ENCODE measurements at regions not wholly inside any gene's neighbourhood (a gene's known extent, or its start where the extent isn't known, plus 50 kb on each side); places are given as distances from the start of the nearest gene placed in this dataset.
A peak's percentile ranks its signal among the peaks of the same experiment; 100 is the strongest.

DNA sequence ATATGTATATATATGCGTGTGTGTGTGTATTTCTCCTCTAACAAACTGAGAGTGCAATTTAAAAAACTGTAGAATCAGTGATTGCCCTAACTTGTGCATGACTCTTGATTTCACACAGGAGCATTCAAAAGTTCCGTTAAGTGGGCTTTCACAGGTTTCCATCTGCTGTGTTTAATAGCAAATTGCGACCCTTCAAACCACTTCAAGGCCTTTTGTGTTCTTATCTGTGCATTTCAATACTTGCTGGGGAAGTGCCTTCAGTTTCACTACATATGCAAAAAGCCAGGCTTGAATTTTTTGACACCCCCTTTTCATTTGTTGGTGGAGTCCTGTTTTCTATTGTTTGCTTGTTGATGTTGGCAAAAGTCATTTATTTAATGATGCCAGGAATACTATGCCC, 158.0 kb downstream of the TM9SF2 start:
- ATAC-seq, result no peak

DNA sequence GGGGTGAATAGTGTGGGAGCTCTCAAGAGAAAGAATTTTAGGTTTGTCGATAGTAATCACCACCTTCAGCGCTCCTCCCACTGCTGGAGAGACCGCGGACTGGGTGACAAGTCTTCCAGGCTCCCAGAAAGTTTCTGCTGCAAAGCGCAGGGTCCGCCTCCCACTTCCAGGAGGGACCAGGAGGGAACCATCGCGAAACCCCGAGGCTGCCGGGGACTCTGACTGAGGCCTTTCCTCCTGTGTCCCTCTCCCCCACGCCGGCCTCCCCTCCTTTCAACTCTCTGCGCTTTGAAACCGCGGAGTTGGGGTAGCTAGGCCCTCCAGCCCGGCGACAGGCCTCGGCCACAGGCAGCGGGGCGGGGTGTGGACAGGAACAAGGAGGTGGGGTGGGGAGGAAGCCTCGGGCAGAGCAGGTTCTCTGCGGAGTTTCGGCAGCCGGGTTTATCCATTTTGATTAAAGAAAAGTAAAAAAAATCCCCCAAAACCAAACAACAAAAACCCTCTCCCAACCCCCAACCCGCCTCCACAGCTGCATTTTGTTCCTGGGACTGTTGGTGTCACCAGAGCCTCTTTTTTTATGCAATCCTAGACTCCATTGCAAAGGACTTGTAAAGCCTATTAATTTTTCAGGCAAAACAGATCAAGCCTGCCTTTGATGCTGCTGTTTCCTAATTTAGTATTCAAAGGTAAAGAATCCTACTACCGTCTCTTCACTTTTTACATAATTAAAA, 157.2 kb downstream of the TM9SF2 start:
- no peak for ATAC-seq

DNA sequence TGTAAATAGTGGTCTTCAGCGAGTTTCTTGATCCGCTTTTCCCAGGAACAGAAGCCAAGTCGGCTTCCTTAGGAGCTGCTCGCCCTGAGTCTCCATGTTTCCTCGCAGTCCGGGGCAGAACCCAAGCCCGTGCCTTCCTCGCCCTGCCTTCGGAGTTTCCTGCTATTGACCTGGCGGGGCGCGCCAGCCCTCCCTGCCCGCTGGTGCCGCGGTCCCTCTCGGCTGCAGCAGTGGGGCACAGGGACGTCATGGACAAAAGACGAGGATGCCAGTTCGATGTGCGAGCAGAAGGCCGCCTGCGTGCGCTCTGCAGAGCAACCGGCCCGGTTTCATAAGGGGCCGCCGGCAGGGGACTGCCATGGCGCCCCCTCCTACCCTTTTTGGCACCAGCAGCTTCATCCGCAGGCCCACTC, 156.6 kb downstream of the TM9SF2 start:
- no peak for ATAC-seq

DNA sequence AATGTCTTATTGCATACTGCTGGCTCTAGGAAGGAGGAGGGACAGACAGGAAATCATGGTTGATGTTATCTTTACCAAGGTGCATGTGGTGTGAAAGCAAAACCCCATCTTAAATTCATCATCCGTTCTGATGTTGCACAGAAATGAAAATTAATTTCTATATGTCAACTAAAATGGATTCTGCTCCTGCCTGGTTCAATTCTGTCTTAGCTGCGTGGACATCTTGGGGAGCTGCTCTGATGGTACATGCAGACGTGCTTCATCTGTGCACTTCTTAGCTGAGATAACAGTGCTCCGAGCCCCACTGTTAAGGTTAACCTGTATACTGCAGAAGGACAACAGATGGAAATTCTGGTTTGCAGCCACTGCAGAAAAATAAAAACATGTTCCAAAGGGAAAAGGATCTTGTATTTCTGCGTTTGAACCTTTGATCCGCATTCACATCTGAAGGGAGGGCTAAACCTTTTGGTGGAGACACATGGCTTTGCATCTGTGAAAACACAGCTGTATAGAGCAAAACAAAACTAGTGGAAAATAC, 155.6 kb downstream of the TM9SF2 start:
- no peak for ATAC-seq

DNA sequence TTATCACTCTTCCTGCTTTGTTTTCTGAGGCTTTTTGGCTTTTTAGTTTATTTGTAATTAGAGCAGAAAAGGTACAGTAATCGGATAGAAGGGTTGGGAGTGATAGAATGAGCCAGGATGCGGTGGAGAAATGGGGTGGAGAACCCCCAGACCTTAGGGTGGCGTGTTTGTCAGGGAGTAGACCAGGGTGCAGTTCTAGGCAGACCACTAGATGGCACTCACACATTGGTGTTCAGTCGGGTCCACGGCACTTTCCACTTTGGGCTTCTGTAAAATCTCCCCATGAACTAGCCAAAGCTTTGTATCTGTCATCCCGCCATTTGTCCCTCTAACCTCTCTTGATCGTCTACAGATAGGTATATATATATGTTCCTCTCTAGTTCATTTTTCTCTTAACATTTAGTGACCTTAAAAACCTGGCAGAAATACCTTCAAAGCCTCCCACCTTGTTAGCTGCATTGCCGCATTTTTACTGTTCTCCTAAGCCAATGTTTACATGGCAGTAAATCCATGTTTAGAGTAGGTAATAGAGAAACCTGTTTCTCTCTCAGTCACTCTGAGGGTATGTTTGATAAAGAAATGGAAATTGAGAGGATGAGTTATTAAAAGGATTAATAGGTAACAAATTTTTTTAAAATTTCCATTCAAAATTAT, 154.9 kb downstream of the TM9SF2 start:
- ATAC-seq, result peak; percentile 78

DNA sequence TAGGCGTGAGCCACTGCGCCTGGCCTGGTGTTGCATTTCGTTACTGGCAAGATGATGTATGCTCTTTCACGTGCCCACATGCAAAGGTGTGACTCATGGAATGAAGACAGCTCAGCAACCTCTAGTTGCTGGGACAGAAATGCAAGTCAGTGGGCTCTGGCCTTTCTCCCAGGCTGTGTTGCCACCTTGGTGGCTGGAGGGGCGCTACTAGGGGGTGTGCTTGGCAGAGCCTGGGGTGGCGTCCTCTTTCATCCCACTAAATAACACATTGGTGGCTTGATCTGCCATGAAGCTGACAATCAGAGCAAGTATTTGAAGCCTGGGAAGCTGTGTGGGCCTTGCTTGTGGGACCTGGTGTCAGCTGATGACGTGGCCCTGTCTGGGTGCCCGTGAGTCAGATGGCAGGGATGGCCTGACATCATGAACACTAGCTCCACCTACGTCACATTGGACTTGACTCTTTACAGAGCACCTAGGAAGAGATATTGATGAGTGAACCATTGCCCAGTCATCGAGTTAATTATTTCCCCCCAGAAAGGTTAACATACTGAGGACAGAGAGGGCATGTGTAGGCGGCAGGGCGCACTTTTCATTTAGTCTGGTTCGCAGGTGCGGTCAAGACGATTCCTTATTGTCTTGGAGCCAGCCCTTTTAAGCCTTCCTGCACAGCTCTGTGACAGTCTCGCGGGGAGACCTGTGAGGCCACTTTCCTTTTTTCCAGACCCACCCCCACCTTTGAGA, 154.2 kb downstream of the TM9SF2 start:
- peak; percentile 93 for ATAC-seq

DNA sequence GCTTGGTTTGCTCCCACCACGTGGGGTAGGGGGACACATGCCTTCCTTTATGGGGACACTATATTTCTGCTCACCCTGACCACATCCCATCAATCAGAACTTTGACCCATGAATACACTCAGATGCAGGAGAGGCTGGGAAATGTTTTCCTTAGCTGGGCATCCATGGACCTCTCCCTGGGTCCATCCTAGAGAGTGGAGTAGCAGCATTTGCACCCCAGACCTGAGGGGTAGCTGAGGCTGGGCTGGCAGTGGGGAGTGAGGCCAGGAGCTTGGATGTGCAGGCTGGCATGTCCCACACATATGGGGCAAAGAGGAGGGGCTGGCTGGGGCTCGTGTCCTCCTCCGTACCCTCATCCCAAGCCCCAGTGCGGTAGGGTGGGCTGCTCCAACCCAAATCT, 152.8 kb downstream of the TM9SF2 start:
- ATAC-seq, result no peak

DNA sequence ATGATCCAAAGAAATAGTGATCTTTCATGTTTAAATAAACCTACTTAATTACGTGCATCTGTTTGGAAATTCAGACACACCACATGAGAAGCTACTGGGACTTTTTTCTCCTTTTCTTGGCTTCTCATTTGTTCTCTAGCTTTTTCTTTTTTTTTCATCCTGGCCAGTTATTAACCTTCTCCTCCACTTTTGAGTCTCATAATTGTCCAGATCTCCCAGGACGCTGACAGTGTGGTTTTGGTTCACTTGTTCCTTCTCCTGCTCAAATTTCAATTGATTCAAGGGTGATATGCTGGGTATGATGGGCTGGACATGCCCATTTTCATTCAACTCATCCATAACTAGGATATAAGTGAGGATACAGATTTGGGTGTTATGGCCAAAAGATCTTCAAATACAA, 152.3 kb downstream of the TM9SF2 start:
- no peak for ATAC-seq

DNA sequence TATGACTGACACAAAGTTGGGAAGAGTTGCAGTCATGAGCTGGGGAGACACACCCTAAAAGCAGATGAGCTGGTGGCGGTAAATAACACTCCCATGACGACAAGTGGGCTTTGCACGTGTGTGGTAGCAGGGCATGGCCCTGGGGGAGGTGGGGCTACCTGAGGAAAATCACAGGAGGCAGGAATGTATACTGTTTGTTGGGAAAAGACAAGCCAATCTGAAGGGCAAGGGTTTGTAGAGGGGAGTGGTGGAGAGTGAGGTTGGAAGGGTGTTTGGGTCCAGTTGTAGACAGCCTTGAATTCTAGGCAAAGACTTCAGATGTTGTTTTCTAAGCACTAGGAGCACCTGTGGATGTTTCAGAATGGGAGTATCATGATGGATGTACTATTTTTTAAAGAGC, 151.6 kb downstream of the TM9SF2 start:
- ATAC-seq, result no peak

DNA sequence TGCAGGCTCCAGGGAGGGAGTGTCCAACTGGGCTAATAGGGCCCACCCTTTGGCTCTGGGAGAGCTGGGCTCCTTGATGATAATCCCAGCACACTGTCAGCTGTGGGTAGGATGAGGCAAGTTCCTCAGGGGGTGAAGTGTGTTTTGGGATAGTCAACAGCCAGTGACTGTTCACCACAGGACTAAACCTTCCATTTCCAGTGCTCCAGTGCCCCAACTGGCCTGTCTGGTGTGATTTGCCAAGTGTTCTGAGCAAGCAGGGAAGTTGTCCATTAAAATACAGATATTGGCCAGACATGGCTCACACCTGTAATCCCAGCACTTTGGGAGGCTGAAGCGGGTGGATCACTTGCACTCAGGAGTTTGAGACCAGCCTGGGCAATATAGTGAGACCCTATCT, 150.9 kb downstream of the TM9SF2 start:
- peak; percentile 51 for ATAC-seq

DNA sequence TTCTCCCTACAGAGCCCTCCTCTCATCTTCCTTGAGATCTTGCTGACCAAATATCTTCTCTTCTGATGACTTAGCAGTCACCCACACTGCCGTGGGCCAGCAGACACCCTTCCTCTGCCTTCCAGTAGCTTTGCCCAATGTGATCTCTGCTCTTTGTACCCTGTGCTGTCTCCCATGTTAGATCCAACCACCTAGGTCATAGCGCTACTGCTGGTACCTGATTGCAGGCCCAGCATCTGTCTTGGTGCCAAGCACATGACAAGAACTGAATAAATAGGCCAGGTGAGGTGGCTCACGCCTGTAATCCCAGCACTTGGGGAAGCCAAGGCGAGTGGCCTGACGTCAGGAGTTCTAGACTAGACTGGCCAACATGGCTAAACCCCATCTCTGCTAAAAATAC, 149.7 kb downstream of the TM9SF2 start:
- no peak for ATAC-seq

DNA sequence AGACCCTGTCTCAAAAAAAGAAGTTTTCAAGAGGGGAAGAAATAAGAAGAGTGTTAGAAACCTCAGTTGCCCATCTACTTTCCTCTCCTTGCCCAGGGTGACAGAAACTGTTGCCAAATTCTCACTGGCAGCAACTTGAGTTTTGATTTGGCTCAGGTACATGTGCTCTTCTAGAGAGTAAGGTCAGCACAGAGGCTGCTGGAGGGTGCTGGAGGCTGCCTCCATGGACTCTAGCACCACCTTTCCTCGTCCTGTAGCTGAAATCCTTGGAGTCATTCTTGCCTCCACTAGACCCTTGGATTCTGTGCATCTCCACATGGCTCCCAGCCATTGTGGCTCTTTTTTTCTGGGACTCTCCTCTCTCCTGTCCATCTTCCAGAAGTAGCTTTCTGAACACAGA, 149.1 kb downstream of the TM9SF2 start:
- ATAC-seq, result no peak

DNA sequence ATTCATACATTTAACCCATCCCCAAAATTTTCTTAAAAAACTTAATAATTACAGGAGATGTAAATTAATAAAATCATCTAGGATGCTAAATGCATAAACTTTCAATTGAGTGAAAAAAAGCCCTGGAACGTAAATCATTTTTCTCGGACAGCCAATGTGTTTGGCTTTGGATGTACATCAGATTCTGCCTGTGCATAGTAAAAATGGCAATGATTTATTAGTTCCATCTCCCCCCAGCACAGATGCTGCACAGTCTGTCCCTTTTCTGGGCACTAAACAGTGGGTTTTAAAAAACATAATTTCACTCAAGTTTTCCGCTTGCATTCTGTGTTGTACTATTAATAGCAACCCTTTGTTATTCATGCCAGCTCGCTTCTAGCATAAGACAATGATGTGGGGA, 147.7 kb downstream of the TM9SF2 start:
- no peak for ATAC-seq

DNA sequence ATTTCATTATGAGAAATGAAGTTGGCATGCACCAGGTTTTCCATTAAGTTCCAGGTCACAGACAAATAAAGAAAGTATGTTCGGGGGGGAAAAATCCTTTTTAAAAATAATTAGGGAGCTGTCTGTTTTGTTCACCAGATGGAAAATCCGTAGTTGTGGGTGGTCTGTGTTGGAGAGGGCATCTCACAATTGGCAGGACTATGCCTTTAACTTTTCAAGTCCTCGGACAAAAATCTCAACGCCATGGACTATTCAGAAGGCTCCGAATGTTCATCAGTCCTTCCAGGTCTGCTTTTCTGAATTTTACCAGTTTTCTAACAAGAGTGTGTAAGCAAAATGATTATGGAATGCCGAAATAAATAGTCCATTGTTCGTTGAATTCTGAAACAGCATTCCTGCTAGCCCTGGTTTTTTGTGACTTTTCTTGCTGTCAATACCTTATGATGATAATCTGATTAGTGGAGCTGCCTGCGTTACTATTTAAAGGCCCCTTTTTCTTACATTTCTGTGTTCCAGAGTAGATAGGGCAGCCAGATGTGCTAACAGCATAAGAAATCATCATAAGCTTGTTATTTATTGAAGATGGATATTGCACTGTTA, 146.9 kb downstream of the TM9SF2 start:
- ATAC-seq, result no peak

DNA sequence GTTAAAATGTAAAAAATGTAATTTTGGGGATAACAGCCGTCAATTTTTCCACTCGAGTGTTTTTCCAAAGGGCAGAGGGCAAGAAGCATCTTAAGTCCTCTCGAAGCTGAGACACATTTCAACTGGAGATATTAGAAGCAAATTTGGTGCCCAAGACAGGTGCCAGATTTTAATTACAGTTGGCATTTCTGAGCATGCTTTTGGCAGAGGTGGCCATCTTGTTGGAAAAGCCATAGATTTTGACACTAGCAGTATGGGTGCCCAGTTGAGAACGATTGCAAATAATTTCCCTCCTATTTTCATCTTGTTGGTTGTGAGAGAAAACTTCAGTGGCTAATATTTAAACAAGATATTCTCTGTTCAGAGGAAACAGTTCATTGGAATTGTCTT, 146.3 kb downstream of the TM9SF2 start:
- no peak for ATAC-seq

DNA sequence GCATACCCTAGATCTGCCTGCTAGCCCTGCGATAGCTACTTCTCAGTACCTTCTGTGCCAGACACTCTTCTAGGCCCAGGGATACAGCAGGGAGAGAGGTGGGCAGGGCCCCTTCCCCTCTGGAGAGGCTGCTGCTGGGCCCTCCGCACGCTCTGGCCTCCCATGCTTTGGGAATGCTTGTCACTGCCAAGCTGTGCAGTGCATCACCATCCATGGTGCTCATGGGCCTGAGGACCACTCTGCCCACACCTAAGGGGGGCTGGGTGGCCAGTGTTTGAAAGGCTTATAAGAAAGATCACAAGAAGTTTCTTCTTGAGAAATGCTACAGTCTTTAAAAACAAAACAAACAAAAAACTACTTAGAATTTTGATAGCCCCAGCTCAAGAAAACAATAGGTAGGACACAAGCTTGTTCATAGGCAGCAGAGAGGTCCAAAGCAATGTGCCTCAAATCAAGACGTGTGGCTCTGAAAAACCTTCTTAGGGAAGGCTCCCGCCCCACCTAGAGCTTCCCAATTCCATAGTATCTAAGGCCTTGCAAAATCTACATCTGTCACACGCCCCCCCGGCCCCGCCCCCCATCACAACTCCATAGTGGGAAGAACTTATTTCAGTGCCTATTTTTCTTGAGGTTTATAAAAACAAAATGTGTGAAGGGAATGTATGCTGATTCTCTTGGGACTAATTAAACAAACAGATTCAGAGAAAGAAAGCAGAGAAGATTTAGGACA, 145.8 kb downstream of the TM9SF2 start:
- ATAC-seq, result no peak

DNA sequence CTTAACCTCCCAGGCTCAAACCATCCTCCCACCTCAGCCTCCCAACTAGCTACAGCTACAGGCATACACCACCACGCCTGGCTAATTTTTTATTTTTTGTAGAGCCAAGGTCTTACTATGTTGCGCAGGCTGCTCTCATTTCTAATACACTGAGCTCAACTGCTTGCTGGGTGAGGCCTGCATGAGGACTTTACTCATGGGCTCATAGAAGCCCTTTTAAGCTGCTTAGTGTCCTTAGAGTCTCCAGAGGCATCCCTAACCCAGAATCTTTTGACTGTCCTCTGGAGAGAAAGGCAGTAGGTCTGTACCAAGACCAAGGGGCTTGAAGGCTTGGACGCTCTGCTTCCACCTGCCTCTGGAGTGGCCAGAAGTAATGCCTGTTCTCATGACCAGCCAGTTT, 141.6 kb downstream of the TM9SF2 start:
- no peak for ATAC-seq

DNA sequence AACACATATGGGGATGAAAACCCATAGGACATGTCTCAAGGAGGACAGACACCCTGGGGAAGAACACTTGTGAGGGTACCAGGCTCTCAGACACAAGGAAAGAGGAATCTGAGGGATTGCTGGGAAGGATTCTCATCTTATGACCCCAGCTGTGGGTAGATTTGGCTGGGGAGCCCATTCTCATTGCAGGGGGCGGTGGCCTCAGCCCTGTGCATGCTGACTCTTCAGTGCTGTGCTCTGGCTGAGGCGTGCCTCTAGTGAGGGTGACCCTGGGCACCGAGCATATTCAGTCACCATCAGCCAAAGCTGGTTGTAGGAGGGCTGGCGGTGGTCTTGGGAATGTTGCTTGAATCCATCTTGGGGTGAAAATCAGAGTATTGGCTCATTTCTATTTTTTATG, 140.7 kb downstream of the TM9SF2 start:
- no peak for ATAC-seq

DNA sequence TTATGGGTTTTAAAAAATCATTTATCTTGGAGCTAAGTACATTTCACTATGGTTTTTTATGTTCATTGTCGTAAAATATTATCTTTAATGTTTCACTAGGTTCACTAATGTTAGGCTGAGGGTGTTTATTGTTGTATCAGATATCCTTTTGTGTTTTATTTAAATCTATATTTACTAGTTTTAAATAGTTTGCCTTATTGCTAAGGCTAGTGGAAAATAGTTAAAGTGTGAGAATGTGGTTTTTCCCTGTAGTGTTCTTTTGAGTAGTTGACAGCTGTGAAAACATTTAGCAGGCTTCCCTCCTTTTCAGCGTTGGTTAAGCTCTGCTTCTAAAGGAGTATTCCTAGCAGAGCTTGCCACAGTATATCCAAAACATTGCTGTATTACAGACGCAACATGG, 139.0 kb downstream of the TM9SF2 start:
- no peak for ATAC-seq

DNA sequence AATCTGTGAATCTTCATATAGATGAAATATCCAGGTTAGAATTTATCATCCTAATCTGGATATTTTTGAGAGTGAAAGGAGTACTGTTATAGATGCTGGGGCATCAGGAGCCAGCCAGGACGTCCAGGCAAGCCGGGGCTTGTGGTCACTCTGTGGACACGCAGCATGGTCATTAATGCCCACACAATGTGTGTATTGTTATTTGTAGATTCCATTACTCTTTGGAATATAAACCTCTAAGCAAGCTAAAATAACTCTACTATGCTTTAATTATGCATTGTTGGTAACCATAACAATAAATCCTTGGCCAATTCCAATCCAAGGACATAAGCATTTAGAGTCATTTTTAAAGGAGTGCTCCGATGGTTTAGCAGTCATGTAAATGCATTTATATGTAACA, 137.9 kb downstream of the TM9SF2 start:
- no peak for ATAC-seq

DNA sequence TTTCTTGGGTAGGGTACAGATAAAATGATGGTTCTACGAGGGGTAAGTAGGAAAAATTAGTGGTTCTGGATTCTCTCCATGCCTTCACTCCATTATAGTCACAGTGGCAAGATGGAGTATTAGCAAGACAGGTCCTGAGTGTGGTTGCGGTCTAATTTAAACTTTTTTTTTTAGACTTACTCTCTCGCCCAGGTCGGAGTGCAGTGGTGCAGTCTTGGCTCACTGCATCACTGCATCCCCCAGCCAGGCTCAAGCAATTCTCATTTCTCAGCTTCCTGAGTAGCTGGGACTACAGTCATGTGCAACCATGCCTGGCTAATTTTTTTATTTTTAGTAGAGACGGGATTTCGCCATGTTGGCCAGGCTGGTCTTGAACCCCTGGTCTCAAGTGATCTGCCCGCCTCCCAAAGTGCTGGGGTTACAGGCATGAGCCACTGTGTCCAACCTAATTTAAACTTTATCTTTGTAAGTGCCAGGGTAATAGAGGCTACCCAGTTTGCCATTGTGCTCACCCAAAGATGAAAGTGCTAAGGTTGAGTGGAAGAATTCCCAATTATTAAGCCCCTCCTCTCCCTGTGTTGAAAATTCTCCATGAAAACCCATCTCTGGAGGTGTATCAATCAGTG, 135.6 kb downstream of the TM9SF2 start:
- no peak for ATAC-seq

DNA sequence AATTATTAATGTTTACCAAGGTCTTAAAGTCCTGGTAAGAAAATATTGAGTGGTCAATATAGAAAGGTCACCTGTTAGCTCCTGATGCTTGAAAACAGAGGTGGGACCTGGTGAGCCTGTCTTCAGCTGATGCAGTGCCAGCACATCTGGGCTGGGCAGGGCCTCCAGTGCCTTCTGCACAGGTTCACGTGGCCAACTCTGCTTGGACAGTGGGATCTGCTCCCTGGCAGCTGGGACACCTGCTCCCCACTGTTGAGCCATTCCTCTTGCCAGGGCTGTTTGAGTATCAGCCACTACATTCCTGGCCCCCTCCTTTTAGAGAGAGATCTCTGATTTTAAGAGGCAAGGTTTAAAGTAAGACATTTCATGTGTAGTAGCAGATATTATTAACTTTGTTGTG, 135.0 kb downstream of the TM9SF2 start:
- ATAC-seq, result no peak

All from esophagus mucosa (tissue), 1 donor.